ENCODE measurements at regions not wholly inside any gene's neighbourhood (a gene's known extent, or its start where the extent isn't known, plus 50 kb on each side); places are given as distances from the start of the nearest gene placed in this dataset.
"Not testable (repeated sequence)": the region's sequence is repeated elsewhere in the genome, so short reads cannot be mapped to it uniquely, and the experiment has no call there.

DNA sequence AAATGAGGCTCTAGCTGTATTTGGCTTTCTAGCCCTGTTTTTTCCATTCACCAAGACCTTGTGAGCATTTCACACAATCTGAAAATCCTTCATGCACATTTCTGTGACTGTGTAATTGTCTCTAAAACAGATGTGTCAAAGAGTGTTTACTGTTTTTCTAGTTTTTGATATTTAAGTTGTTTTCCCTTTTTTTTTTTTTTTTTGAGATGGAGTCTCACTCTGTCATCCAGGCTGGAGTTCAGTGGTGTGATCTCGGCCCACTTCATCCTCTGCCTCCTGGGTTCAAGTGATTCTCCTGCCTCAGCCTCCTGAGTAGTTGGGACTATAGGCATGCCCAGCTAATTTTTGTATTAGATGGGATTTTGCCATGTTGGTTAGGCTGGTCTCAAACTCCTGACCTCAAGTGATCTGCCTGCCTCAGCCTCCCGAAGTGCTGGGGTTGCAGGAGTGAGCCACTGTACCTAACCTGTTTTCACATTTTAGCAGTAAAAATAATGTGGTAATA lies 242.0 kb downstream of the MYCN start:
- POLR2A ChIA-PET (ENCODE audit: partially characterized antibody); H2BK12ac ChIP-seq (ENCODE audit: low read depth, low read length); H3K23ac ChIP-seq (ENCODE audit: insufficient read length); H3K23me2 ChIP-seq (ENCODE audit: low read depth, low read length); H3K27ac ChIP-seq (ENCODE audit: low read depth, low read length); H3K36me3 ChIP-seq (ENCODE audit: control insufficient read depth in 2 of 4, insufficient read depth in 4 of 4, low read length in 3 of 4); H4K20me1 ChIP-seq (replicated peaks in 1 of 2; ENCODE audit: control insufficient read depth in 1 of 2, insufficient read depth in 2 of 2, low read length in 2 of 2); H3K4me1 ChIP-seq (replicated peaks in 1 of 4; ENCODE audit: control insufficient read depth in 3 of 4, insufficient read depth in 4 of 4, low read length in 3 of 4); H4K8ac ChIP-seq (ENCODE audit: extremely low read depth, insufficient read depth, low read length); H3K56ac ChIP-seq (replicated peaks; ENCODE audit: insufficient read length, low read depth, low read length); H3K9me3 ChIP-seq (ENCODE audit: insufficient read depth in 2 of 2, low read depth in 1 of 2, low read length in 1 of 2); H2AK5ac ChIP-seq (ENCODE audit: low read depth, low read length); H2BK15ac ChIP-seq (ENCODE audit: low read length); H3K18ac ChIP-seq (ENCODE audit: extremely low read depth, low read length); H3K14ac ChIP-seq (ENCODE audit: insufficient read length); H4K5ac ChIP-seq (ENCODE audit: insufficient read length, low read depth, low read length); H2BK120ac ChIP-seq (replicated peaks; ENCODE audit: low read depth, low read length); FAIRE-seq; H4K91ac ChIP-seq (replicated peaks; ENCODE audit: insufficient read length, low read length); H3K9ac ChIP-seq (replicated peaks in 1 of 4; ENCODE audit: extremely low read depth in 1 of 4, low read depth in 3 of 4, low read length in 3 of 4); H3K4me2 ChIP-seq (ENCODE audit: insufficient read depth in 1 of 2, low read depth in 2 of 2, low read length in 2 of 2); H3K4ac ChIP-seq (replicated peaks; ENCODE audit: insufficient read length, low read depth, low read length); H2AFZ ChIP-seq (ENCODE audit: low read length); DNase-seq (ENCODE audit: low read depth in 1 of 2, low spot score in 2 of 2); H2BK20ac ChIP-seq (ENCODE audit: low read length); H3K4me3 ChIP-seq (ENCODE audit: extremely low read depth in 1 of 4, insufficient read depth in 2 of 4, low read depth in 3 of 4, low read length in 4 of 4); H3K27me3 ChIP-seq (replicated peaks in 1 of 4; ENCODE audit: control insufficient read depth in 3 of 4, extremely low read depth in 1 of 4, insufficient read depth in 3 of 4, low read length in 3 of 4); H2BK5ac ChIP-seq (ENCODE audit: low read depth, low read length); H3K79me1 ChIP-seq (ENCODE audit: low read depth, low read length); H3K79me2 ChIP-seq (ENCODE audit: control insufficient read depth in 1 of 2, insufficient read depth in 2 of 2, low read length in 2 of 2): not testable (repeated sequence)
- 80% methylated on average over 2 of the region's 2 CpGs; no CpG with 5 or more reads in 1 of the 2 experiments for whole genome bisulfite sequencing, 2 experiments (ENCODE audit: extremely low coverage in 1 of 2, insufficient coverage in 1 of 2, insufficient read length in 1 of 2, insufficient replicate concordance in 2 of 2, low coverage in 1 of 2, low lambda C conversion rate in 2 of 2, missing lambda C conversion rate in 1 of 2)
- CTCF ChIA-PET (ENCODE audit: partially characterized antibody) = interaction anchor here (0.6 to 1.3 kb wide), 5 partner anchors 11 to 165 kb away, joined by 3 read pairs; no protein-coding TSS in a partner anchor

Data from H1 (cell line).